NCI-H1436 treated with DMSO at 0.1 percent for 48 hours (cell line): ENCODE measurements at regions not wholly inside any gene's neighbourhood (a gene's known extent, or its start where the extent isn't known, plus 50 kb on each side); places are given as distances from the start of the nearest gene placed in this dataset.
A peak's percentile ranks its signal among the peaks of the same experiment; 100 is the strongest.

Source experiments
- DNase-seq: peaks from one replicate; lab custom pipeline; 2025; lab: John Stamatoyannopoulos, UW

DNA sequence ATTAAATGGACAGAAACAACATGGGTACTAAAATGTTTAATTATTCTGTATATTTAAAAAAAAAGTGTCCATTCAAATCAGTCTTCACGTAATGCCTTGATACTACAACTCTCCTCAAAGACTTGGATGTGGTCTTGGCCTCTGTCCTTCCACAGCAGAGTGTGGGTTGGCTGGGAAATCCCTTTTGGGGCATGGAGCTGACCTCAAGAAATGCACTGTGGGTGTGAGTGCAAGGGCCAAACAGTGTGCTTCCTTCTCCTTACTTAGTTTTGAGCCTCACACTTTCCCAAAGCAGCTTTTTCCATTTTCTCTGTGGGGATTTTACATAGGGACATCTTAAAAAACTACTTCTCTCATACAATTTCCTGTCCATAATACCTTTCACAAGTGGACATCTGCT is 607.4 kb downstream of the EFNB2 start:
- no peak for DNase-seq

DNA sequence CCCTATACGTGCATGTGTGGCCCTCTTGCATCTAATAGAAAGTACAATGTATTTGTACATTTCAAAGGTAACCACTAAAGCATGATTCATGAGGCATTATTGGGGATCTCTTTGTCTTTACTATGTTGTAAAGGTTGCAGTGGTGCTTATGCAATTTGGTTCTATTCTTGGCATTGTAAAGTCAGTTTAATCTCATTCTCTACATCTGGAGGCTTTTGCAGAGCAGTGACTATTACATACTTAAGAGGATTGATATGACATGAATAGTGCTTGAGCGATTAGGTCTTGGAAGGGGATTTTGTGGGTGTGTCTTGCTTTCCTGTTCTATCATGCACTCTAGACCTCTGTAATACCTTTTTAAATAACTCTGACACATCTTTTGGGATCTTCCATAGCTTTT is 610.0 kb downstream of the EFNB2 start:
- DNase-seq, result no peak

DNA sequence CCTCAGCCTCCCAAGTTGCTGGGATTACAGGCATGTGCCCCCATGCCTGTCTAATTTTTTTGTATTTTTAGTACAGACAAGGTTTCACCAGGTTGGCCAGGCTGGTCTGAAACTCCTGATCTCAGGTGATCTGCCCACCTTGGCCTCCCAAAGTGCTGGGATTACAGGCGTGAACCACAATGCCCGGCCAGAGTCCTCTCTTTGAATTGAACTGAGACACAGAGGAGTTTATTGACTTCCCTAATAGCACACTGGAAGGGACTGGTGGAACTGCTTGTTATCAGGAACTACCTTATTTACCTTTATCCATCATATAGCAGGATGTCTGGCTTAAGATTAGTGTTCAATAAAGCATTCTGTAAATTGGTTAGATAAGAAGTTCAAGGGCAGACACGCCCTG is 613.8 kb downstream of the EFNB2 start:
- no peak for DNase-seq

DNA sequence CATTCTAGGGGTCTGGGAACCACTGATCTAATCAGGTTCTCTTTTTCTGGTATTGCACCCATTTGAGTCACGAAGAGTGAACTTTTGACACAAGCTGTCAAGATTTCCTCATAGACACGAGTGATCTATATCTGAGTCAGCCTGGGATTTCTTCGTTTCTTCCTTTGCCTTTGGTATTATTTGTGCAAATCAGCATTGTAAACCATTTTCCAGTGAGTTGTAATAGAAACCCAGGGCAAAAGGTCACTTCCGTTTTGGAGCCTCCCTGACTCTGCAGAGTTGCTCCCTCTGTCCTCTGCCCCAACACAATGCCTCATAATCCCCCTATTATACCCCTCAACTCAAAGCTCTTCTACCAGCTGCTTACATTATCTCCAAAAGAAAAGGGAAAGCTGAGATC is 615.1 kb downstream of the EFNB2 start:
- DNase-seq, result no peak

DNA sequence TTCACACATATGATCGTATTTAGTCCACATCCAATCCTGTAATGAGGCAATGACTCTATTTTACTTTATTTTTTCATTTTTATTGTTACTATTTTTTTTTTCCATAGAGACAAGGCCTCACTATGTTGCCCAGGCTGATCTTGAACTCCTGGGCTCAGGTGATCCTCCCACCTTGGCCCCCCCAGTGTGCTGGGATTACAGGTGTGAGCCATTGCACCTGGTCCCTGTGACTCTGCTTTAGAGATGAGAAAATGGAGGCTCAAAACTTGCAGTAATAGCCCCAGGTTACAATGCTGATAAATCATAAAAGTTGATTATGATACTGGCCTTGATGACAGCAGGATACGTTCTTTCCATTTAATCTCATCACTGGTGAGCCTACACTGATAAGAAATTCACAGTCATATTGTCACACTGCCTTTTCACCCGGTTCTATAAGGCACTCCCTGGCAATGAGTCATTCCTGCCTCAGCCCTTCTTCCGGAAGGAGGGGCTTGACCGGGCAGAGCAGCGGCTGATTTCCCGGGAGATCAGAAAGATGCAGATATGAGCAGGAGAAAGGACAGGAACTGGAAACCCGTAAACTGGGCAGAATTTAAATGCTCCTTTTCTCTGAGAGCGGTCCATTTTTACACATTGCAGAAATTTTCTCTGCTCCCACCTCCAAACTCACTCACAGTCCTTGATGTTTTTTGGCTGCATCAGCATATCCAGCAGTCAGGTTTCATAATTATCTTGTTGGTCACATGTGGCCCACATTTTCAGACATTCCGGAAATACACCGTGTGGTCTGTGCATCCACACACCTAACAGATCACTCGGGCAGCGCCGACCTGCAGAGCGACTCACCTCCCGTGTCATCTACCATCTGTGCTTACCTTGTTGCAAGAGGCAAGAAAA is 616.4 kb downstream of the EFNB2 start:
- DNase-seq, result no peak

DNA sequence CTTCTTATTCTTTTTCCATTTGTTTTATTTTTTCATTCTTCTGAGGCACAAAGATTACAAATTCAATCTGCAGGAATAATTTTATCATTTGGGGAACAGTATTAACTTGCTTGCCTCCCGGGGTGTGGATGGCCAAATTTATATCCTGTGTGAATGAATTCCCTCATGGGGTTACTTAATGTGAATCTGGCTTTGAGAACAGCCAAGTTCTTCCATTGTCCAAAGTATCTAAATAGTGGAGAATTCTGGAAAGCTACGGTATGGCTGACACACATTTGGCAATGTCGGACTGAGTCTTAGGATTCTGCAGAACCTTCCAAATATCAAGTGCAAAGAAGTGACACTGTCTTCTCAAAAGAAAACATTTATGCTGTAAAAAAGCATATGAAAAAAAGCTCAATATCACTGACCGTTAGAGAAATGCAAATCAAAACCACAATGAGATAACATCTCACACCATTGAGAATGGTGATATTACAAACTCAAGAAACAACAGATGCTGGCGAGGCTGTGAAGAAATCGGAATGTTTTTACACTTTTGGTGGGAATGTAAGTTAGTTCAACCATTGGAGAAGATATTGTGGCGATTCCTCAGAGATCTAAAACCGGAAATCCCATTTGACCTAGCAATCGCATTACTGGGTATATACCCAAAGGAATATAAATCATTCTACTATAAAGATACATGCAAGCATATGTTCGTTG is 620.2 kb downstream of the EFNB2 start:
- DNase-seq, result no peak

DNA sequence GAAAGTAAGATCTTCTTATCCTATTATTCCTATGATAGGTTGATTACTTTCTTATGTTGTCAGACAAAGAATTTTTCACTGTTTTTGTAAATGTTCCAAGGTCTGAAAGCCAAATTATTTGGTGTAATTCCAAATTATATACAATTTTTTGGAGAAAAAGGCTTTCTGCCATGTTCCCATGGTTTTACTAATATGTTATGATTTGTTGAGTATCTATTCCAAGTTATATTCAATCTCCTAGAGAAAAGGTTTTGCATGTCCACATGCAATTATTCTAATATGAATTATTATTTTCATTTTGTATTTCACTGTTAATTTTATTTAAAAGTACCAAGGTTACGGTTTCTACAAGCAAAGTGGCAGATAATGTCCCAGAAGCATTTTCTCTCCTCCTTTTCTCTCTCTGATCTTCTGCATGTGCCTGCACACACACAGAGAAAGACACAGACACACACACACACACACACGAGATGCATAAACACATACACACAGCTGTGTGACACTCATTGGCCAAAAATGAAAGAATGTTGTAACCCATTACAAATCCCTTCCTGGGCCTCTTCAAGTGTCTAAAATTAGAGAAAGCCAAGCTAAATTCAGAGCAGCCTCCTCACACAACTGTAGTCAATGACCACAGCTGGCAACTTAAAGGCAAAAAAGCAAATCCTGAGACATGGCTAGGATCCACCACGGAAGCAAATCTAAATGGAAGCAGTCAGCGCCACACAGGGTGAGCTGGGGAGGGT is 621.0 kb downstream of the EFNB2 start:
- no peak for DNase-seq

DNA sequence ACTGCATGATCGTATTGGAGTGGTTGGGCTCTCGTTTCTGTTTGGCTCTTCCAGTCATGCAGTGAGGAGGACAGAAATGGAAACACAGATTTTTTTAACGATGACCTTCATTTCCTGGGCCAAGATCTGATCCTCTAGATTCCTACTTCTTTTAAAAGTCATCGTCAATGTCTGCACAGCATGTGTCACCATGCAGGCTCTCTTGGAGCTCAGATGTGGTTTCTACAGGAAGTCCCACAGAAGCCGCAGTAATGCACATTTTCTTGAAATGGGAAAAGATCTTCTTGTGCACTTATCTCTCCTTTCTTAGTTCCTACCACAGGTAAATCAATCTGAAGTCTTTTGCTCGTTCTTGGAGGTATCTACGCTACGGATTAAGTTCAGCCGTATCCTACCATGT is 626.9 kb downstream of the EFNB2 start:
- DNase-seq, result no peak

DNA sequence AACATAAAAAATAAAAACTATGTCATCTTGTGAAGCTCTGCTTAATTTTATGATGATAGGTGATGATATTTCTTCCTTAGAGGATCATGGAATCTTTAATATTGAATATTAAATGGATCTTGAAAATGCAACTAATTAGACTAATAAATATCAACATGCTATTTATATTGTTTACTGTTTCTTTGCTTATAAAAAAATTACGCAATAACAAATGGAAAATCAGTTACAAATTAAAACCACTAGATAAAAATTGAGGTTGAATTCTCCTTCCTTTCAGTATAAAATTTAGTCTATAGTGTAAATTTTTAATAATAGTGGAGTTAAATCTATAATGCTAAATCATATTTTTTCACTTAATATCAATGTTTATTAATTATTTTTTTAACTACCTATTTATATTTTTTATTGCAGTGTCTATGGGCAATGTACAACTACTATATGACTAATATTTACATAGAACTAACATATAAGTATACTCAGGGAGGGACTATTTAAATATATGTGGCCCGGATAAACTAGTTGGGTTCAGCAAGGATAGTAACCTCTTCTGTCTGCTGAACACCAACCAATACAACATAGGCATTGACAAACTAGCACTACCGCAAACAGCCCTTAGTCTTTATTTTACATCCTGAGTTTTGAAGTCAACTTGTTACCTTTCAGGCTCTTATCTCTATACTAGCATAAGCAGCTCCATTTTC is 628.0 kb downstream of the EFNB2 start:
- no peak for DNase-seq

DNA sequence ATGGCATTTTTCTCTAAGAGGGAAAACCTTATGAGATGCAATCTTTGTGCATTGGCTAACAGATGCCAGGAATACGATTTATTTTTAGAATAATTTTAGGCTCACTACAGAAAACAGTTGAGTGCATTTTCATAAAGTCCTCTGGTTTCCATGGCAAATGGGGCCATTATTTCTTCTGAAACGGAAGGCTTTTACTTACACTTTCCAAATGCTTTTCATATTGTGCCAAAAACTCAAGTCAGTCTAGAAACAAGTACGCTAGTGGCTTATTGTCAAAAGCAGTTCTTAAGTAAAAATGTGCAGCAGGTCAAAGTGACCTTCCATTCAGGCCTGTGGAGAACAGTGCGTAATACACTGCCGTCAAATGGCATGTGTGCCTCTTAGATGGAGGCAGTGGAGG is 628.7 kb downstream of the EFNB2 start:
- no peak for DNase-seq

DNA sequence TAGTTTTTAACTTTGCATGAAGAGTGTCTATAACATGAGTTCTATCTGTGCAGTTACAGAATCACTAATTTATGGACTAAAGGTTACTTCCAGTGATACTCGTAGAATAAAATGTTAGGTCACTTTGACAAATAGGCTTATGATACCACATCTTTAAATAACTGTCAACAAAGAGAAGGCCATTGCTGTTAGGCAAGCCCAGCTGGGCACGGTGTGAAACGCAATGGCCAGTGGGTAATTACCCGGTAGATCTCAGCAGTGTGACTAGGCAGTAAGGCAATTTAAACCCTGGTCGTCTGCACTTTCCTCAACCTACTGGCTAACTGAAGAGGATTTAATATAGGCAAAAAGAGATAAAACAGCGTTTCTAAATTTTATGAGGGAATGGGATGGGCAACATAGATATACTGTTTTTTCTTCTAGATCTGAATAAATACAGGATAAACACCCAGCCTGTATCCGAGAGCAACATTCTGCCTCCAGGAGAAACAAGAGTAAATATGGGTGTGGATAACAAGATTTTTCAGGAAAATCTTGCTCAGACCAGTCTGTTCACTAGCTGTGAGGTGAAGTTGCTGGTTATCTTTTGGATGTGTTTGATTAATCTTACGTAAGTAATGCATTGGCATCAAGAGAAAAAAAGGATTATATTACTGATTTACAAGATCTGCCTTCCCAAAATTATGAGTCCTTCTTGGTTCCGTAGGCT is 631.3 kb downstream of the EFNB2 start:
- no peak for DNase-seq

DNA sequence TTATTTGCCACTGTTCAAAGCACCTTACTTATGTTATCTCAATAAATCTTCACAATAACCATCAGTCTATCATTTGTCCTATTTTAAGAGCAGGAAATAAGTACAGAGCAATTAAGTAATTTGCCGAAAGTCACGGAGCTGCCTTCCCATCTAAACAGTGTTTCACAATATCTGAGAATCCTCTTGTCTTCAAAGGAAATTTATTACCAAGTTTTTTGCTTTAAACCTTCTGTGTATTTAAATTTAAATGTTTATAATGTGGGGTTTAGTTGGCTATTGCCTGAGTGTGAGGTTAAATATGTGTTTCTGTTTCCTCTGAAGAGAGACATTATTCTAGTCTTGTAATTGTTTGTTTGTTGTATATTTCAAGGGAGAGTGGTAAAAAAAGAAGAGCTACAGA is 633.1 kb downstream of the EFNB2 start:
- peak; percentile 15 for DNase-seq

DNA sequence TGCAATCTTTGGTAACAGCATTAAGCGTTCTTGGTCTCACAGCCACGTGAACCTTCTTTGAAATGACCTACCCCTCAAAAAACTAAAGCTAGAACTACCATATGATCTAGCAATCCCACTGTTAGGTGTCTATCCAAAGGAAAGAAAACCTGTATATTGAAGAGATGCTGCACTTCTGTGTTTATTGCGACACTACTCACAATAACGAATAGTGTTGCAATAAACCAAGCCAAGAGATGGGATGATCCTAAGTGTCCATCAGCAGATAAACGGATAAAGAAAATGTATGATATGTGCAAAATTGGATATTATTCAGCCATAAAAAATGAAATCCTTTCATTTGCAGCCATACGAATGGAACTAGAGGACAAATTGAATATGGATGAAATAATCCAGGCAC is 637.9 kb downstream of the EFNB2 start:
- no peak for DNase-seq

DNA sequence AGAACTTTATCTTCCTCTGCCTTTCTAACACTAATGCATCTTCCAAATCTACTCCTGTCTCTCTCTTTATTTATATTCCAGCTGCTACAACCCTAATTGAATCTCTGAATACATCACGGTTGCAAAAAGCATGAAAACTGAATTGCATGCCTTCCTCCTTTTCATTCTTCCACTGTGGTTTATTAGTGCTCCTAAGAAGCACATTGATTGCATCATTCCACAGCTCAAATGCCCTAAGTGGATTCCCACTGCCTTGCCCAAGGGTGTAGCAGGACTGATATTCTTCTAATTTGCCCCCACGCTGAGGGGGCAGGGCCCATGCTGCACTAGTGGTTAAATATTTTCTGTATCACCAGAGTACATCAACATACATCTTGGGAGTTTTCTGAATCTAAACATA is 640.8 kb downstream of the EFNB2 start:
- no peak for DNase-seq

DNA sequence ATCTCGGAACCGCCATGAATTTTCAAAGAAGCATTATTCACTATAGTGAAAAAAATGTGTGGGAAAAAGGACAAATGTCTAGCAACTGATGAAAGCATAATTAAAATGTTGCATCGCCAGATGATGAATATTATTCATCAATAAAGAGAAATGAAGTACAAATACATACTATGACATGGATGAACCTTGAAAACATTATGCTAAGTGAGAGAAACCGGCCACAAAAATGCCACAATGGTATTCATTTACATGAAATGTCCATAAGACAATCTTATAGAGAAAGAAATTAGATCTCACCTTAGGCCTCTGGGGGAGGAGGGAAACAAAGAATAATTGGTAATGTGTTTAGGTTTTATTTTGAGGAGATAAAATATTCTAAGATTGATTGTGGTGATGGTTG is 645.0 kb downstream of the EFNB2 start:
- no peak for DNase-seq

DNA sequence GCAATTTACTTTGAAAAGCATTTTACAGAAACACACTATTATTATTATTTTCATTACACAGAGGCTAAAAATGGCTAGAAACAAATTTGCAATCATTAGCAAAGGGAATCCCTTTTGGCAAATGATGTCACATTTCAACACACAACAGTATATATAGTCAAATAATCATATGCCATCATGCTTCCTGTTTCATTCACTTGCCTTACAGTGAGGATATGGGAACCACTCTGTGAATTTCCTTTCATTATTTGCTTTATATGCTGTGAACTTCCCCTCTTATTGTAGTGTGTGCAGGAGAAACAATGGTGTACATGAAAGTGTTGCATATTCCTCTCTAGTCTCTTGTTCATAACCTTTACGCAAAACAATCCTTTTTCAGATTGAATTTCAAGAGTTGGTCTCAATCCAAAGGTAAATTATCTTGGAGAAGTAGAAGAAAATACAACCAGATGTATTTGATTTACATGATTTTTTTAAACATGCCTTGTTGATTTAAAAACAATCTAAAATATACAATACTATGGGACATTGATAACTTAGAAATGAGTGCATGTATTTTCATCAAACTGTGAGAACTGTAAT is 657.3 kb downstream of the EFNB2 start:
- DNase-seq, result no peak

DNA sequence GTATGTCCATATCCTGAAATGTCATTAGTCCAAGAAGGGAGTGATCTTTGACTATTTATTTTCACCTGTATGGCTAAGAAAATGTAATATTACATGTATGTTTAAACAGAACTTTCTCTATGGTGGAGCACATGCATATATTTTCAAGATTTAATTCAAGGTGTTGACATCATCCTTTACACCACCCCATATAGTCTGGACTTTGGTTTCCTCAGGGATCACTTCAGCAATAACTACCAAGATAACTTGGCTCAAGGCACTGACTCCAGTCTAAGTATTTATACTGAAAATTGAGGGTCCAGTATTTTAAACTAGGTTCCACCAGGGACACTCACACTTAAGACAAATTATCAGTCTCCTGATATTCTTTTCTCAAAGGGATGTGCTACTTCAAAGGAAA is 660.6 kb downstream of the EFNB2 start:
- no peak for DNase-seq

DNA sequence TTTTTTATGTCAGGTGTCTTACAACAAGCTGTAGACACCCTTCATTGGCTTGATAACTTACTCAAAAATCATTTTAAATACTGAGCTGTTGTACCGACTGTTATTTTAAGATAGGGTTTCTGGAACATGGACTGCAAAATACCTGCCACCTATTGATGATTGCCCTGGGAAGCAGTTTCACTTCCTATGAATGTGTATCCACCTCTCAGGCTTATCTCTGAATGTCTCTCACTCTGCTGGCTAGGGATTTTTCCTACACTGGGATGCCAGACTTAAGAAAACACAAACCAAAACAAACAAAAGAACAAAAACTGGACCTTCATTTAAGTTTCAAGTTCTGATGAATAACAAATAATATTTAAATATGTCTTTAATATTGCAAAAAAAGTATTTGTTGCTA is 663.7 kb downstream of the EFNB2 start:
- no peak for DNase-seq

DNA sequence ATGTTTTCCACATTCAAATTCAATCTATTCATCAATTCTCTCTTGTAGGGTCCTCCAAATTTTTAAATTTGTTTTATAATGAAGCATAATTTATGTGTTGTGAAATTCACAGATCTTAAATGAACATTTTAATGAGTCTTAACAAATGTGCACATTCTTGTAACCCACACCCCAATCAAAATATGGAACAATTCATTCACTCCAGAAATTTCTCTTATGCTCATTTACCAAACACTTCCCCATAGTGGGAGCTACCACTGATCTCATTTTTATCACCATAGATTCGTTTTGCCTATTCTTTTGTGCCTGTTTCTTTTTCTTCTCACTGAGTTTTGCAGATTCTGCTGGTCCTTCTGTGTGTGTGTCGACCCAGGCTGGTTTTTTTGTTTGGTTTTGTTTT is 664.1 kb downstream of the EFNB2 start:
- DNase-seq, result no peak

DNA sequence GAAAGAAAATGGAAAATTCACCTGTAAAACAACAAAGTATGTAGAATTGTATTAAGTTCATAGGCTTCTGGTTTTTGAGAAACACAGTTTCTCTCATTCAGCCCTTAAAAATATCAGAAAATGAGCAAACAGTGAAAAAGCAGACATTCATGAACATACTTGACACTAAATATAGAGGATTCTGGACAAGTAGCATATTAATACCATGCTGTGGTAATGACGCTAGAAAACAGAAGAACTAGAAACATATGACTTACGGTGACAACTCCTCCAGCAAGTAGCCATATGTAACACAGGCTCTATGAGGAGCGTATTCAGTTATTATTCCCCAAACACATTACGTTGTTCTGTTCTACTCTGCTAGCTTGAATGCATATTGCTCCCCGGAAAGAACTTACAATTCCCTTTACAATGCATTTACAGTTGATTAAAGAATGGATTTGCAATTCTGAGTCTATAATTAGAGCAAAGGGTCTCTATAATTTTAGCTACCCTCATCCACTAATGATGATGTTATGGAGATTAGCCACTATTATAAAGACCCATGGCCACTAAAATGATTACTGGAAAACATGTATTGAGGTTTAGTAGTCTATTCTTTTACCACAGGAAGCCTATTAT is 672.1 kb downstream of the EFNB2 start:
- peak; percentile 51 for DNase-seq

DNA sequence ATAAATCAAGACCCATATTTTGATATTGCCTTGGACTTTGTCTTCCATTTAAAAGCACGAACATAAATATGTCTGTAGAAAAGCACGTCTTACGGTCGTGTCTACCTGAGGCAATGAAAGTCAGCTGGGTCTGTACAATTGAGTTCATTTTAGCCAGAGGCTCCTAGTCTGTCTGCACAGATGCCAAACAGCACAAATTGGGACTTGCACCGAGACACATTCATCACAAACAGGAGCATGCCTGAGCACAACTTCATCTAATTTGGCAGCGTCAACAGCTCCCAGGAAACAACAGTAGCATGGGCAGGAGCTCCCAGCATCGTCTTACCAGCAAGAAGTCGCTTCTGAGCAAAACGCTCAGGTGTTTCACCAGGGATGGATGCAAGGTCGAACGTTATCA is 687.0 kb downstream of the EFNB2 start:
- no peak for DNase-seq
